IMR-90 (cell line): ENCODE measurements at regions not wholly inside any gene's neighbourhood (a gene's known extent, or its start where the extent isn't known, plus 50 kb on each side); places are given as distances from the start of the nearest gene placed in this dataset.

Source experiments
- ATAC-seq: fragments of 200-7000 bp; cut with Tn5 transposase; 2 replicates; pipeline ENCODE4 v1.9.1; 2020; ENCODE audit warnings: low read depth, mild to moderate bottlenecking, moderate library complexity
- BruUV-seq: library from RNA; stranded (reverse); fragments of 400-500 nt; replicated peaks from 2 replicates; lab custom pipeline; 2021; lab: Mats Ljungman, UMichigan
- CTCF ChIA-PET: fragments of 300-600 bp; formaldehyde crosslinking; extraction: SDS; loops from one replicate; lab custom pipeline; 2021; ENCODE audit warnings: antibody characterized with exemption; lab: Yijun Ruan, JAX
- POLR2A ChIA-PET: fragments of 300-600 bp; sonication (Branson Sonifier 250); formaldehyde crosslinking; loops from one replicate; lab custom pipeline; 2022; ENCODE audit warnings: antibody characterized with exemption; ENCODE audit not compliant: unreplicated experiment; lab: Charles Lee
- DNase-seq: peaks from one replicate; pipeline ENCODE4 v3.0.0; 2013
- H2AFZ ChIP-seq: replicated peaks from 2 replicates; pipeline ENCODE3; 2013; ENCODE audit warnings: low read length, mild to moderate bottlenecking; ENCODE audit not compliant: poor library complexity
- H2AK5ac ChIP-seq: 2 replicates; pipeline ENCODE4 v1.6.1; 2013; ENCODE audit warnings: low read depth, low read length, inconsistent platforms
- H2AK9ac ChIP-seq: replicated peaks from 2 replicates; pipeline ENCODE3; 2013; ENCODE audit warnings: mild to moderate bottlenecking, low read depth, low read length, moderate library complexity; ENCODE audit not compliant: poor library complexity
- H2BK120ac ChIP-seq: 2 replicates; pipeline ENCODE4 v1.6.1; 2013; ENCODE audit warnings: low read depth, low read length, inconsistent platforms
- H2BK15ac ChIP-seq: 3 replicates; pipeline ENCODE4 v1.6.1; 2013; ENCODE audit warnings: low read depth, low read length, inconsistent platforms
- H2BK20ac ChIP-seq: 2 replicates; pipeline ENCODE4 v1.6.1; 2013; ENCODE audit warnings: low read depth, mild to moderate bottlenecking, inconsistent platforms, low read length, moderate library complexity
- H2BK5ac ChIP-seq: 2 replicates; pipeline ENCODE4 v1.6.1; 2013; ENCODE audit warnings: mild to moderate bottlenecking, low read depth, low read length, inconsistent platforms; ENCODE audit not compliant: poor library complexity, severe bottlenecking
- H3K14ac ChIP-seq: replicated peaks from 2 replicates; pipeline ENCODE4 v1.6.1; 2013; ENCODE audit warnings: low read depth, low read length, inconsistent platforms
- H3K18ac ChIP-seq: 2 replicates; pipeline ENCODE4 v1.6.1; 2013; ENCODE audit warnings: low read depth, low read length, control low read depth
- H3K23ac ChIP-seq: 2 replicates; pipeline ENCODE4 v1.6.1; 2013; ENCODE audit warnings: low read depth, low read length, inconsistent platforms
- H3K27ac ChIP-seq: 2 replicates; pipeline ENCODE4 v1.5.1; 2013; ENCODE audit warnings: mild to moderate bottlenecking, control low read depth, low read length; ENCODE audit not compliant: insufficient read depth
- H3K27me3 ChIP-seq: 2 replicates; pipeline ENCODE4 v1.6.1; 2013; ENCODE audit warnings: low read length; ENCODE audit not compliant: control insufficient read depth, insufficient read depth
- H3K36me3 ChIP-seq: 2 replicates; pipeline ENCODE4 v1.6.1; 2013; ENCODE audit warnings: low read length, mixed read lengths; ENCODE audit not compliant: control insufficient read depth, insufficient read depth
- H3K4ac ChIP-seq: 2 replicates; pipeline ENCODE4 v1.6.1; 2013; ENCODE audit warnings: low read depth, low read length, inconsistent platforms
- H3K4me1 ChIP-seq: 2 replicates; pipeline ENCODE4 v1.6.1; 2013; ENCODE audit warnings: low read length, mixed read lengths; ENCODE audit not compliant: control insufficient read depth, insufficient read depth
- H3K4me2 ChIP-seq: 2 replicates; pipeline ENCODE4 v1.6.1; 2013; ENCODE audit warnings: low read depth, mild to moderate bottlenecking, control low read depth, low read length, moderate library complexity
- H3K4me3 ChIP-seq: 2 replicates; pipeline ENCODE4 v1.5.1; 2013; ENCODE audit warnings: low read depth, mild to moderate bottlenecking, control low read depth, low read length, moderate library complexity; ENCODE audit not compliant: insufficient read depth
- H3K56ac ChIP-seq: 2 replicates; pipeline ENCODE4 v1.6.1; 2013; ENCODE audit warnings: low read length, inconsistent platforms; ENCODE audit not compliant: insufficient read depth; ENCODE audit errors: extremely low read depth
- H3K79me1 ChIP-seq, 2 experiments: 2 replicates each; pipeline ENCODE4 v1.6.1; 2013; ENCODE audit warnings: low read length in 2 of 2, inconsistent platforms in 1 of 2, low read depth in 1 of 2
- H3K9ac ChIP-seq: 2 replicates; pipeline ENCODE4 v1.6.1; 2013; ENCODE audit warnings: low read depth, low read length, control low read depth
- H3K9me1 ChIP-seq: 2 replicates; pipeline ENCODE4 v1.6.1; 2013; ENCODE audit warnings: low read length, inconsistent platforms; ENCODE audit not compliant: insufficient read depth
- H3K9me3 ChIP-seq: 2 replicates; pipeline ENCODE4 v1.6.1; 2013; ENCODE audit warnings: low read length; ENCODE audit not compliant: control insufficient read depth, insufficient read depth
- H4K20me1 ChIP-seq: 2 replicates; pipeline ENCODE4 v1.6.1; 2013; ENCODE audit warnings: low read length, inconsistent platforms; ENCODE audit not compliant: insufficient read depth
- H4K5ac ChIP-seq: 2 replicates; pipeline ENCODE4 v1.6.1; 2013; ENCODE audit warnings: mild to moderate bottlenecking, low read depth, low read length, control low read depth
- H4K8ac ChIP-seq, 2 experiments: 2 replicates each; pipeline ENCODE4 v1.6.1; 2013; ENCODE audit warnings: low read depth in 2 of 2, low read length in 2 of 2, control low read depth in 1 of 2, inconsistent platforms in 1 of 2
- H4K91ac ChIP-seq: 2 replicates; pipeline ENCODE4 v1.6.1; 2013; ENCODE audit warnings: low read depth, low read length, inconsistent platforms; ENCODE audit not compliant: insufficient read depth
- BHLHE40 ChIP-seq: fragments of 150-350 bp; IDR thresholded peaks from 2 replicates; pipeline ENCODE4 v1.6.1; 2016; ENCODE audit warnings: mild to moderate bottlenecking, low read depth, low read length
- CEBPB ChIP-seq: IDR thresholded peaks from 2 replicates; pipeline ENCODE4 v1.6.1; 2012; ENCODE audit warnings: low read depth, low read length, improper control_type of control experiment
- CHD1 ChIP-seq: IDR thresholded peaks from 2 replicates; pipeline ENCODE4 v1.6.1; 2012; ENCODE audit warnings: low read depth, low read length, improper control_type of control experiment
- FOS ChIP-seq: fragments of 150-350 bp; IDR thresholded peaks from 2 replicates; pipeline ENCODE4 v1.6.1; 2016; ENCODE audit warnings: low read depth, low read length
- MAFK ChIP-seq: IDR thresholded peaks from 2 replicates; pipeline ENCODE4 v1.6.1; 2012; ENCODE audit warnings: low read depth, low read length, improper control_type of control experiment
- MAZ ChIP-seq: IDR thresholded peaks from 2 replicates; pipeline ENCODE4 v1.6.1; 2012; ENCODE audit warnings: low read depth, mild to moderate bottlenecking, low read length, improper control_type of control experiment, moderate library complexity, borderline replicate concordance
- MXI1 ChIP-seq: IDR thresholded peaks from 2 replicates; pipeline ENCODE4 v1.6.1; 2012; ENCODE audit warnings: low read depth, mild to moderate bottlenecking, low read length, moderate library complexity, borderline replicate concordance
- POLR2A ChIP-seq: IDR thresholded peaks from 2 replicates; pipeline ENCODE4 v1.6.1; 2012; ENCODE audit warnings: mild to moderate bottlenecking, low read depth, low read length
- RAD21 ChIP-seq: IDR thresholded peaks from 2 replicates; pipeline ENCODE4 v1.6.1; 2012; ENCODE audit warnings: low read length, improper control_type of control experiment
- RCOR1 ChIP-seq: IDR thresholded peaks from 2 replicates; pipeline ENCODE4 v1.6.1; 2012; ENCODE audit warnings: mild to moderate bottlenecking, low read length, improper control_type of control experiment; ENCODE audit not compliant: insufficient replicate concordance
- RFX5 ChIP-seq: IDR thresholded peaks from 2 replicates; pipeline ENCODE4 v1.8.0; 2012; ENCODE audit warnings: low read depth, mild to moderate bottlenecking, low read length, moderate library complexity
- WGBS, 2 experiments: methylation state at CpG; one replicate each; pipeline versions ENCODE4 v1.1.5 to v1.1.7; 2013; ENCODE audit warnings: missing lambda C conversion rate in 2 of 2; ENCODE audit not compliant: insufficient read length in 1 of 2; ENCODE audit errors: extremely low coverage in 2 of 2; 5-methylcytosine and 5-hydroxymethylcytosine counted together
- dilution Hi-C: fragments of 300-500 bp; cut with HindIII; formaldehyde crosslinking; loops from one replicate; pipeline ENCODE4 v1.14.3; 2018; ENCODE audit warnings: low sequenced_read_pairs; ENCODE audit not compliant: unreplicated experiment
- in situ Hi-C: fragments of 300-500 bp; cut with MboI; formaldehyde crosslinking; loops from 3 replicates; pipeline ENCODE4 v1.14.3; 2019; ENCODE audit warnings: low sequenced_read_pairs, inconsistent platforms, mixed read lengths
- intact Hi-C: fragments of 100-400 bp; cut with micrococcal nuclease; formaldehyde crosslinking; loops from 2 replicates; pipeline ENCODE4 v1.10.0; 2022
- TF ChIP-seq, protein P1 (sequence below): fragments of 150-350 bp; IDR thresholded peaks from 2 replicates; pipeline ENCODE4 v1.6.1; 2017; ENCODE audit warnings: mild to moderate bottlenecking, antibody characterized with exemption, low read length, low read depth
- TF ChIP-seq, protein P2 (sequence below): conservative IDR thresholded peaks from 2 replicates; pipeline ENCODE4 v1.5.1; 2012; ENCODE audit warnings: mild to moderate bottlenecking, low read depth, low read length, improper control_type of control experiment
- TF ChIP-seq, protein P3 (sequence below): fragments of 150-350 bp; IDR thresholded peaks from 2 replicates; pipeline ENCODE4 v1.6.1; 2016; ENCODE audit warnings: low read depth, mild to moderate bottlenecking, low read length, moderate library complexity, borderline replicate concordance

DNA sequence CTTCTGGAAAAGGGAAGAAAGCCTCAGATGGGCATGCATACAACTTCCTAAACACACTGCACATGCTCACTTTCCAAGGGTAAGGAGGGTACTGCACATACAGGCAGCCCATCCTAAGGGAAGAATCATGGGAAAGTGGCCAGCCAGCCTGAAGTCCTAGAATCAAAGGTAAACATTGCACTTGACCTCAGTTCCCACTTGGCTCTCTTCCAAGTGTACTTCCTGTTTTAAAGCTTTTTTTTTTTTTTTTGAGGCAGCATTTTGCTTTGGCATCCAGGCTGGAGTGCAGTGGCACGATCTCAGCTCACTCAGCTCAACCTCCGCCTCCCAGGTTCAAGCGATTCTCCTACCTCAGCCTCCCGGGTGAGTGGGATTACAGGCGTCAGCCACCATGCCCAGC lies 225.3 kb upstream of the EPHA7 start:
- no peak overlapping the region for H2AFZ ChIP-seq
- H3K18ac ChIP-seq: no peak overlapping the region
- no peak overlapping the region for H4K91ac ChIP-seq
- H2BK120ac ChIP-seq: no peak overlapping the region
- H3K27me3 ChIP-seq: no peaks in the 10 kb centered on the region
- no peak overlapping the region for H3K14ac ChIP-seq
- POLR2A ChIA-PET: no interaction called here
- no peak overlapping the region for H2AK5ac ChIP-seq
- H2AK9ac ChIP-seq: no peak overlapping the region
- no peaks in the 10 kb centered on the region for H3K4me1 ChIP-seq
- H2BK20ac ChIP-seq: no peak overlapping the region
- no peak overlapping the region for H4K5ac ChIP-seq
- H3K4me2 ChIP-seq: no peak overlapping the region
- H2BK5ac ChIP-seq: no peak overlapping the region
- in situ Hi-C loops (no loop called here), dilution Hi-C loops (no loop called here), intact Hi-C loops (no loop called here)
- no TSS peak for BruUV-seq
- H3K36me3 ChIP-seq: no peaks in the 10 kb centered on the region
- H3K4me3 ChIP-seq: no peak overlapping the region
- H2BK15ac ChIP-seq: no peak overlapping the region
- H3K79me1 ChIP-seq: no peaks in the 10 kb centered on the region
- no peaks in the 10 kb centered on the region for H3K9me1 ChIP-seq
- H3K23ac ChIP-seq: no peak overlapping the region
- TF ChIP-seq RAD21 (no peak), CEBPB (no peak), FOS (no peak), BHLHE40 (no peak), POLR2A (no peak), MAZ (no peak), MXI1 (no peak), RCOR1 (no peak), CHD1 (no peak), MAFK (no peak), RFX5 (no peak)
- TF ChIP-seq, protein P1, sequence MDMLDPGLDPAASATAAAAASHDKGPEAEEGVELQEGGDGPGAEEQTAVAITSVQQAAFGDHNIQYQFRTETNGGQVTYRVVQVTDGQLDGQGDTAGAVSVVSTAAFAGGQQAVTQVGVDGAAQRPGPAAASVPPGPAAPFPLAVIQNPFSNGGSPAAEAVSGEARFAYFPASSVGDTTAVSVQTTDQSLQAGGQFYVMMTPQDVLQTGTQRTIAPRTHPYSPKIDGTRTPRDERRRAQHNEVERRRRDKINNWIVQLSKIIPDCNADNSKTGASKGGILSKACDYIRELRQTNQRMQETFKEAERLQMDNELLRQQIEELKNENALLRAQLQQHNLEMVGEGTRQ: no peak
- TF ChIP-seq, protein P2, sequence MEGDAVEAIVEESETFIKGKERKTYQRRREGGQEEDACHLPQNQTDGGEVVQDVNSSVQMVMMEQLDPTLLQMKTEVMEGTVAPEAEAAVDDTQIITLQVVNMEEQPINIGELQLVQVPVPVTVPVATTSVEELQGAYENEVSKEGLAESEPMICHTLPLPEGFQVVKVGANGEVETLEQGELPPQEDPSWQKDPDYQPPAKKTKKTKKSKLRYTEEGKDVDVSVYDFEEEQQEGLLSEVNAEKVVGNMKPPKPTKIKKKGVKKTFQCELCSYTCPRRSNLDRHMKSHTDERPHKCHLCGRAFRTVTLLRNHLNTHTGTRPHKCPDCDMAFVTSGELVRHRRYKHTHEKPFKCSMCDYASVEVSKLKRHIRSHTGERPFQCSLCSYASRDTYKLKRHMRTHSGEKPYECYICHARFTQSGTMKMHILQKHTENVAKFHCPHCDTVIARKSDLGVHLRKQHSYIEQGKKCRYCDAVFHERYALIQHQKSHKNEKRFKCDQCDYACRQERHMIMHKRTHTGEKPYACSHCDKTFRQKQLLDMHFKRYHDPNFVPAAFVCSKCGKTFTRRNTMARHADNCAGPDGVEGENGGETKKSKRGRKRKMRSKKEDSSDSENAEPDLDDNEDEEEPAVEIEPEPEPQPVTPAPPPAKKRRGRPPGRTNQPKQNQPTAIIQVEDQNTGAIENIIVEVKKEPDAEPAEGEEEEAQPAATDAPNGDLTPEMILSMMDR: no peak
- TF ChIP-seq, protein P3, sequence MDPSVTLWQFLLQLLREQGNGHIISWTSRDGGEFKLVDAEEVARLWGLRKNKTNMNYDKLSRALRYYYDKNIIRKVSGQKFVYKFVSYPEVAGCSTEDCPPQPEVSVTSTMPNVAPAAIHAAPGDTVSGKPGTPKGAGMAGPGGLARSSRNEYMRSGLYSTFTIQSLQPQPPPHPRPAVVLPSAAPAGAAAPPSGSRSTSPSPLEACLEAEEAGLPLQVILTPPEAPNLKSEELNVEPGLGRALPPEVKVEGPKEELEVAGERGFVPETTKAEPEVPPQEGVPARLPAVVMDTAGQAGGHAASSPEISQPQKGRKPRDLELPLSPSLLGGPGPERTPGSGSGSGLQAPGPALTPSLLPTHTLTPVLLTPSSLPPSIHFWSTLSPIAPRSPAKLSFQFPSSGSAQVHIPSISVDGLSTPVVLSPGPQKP: no peak
- H4K8ac ChIP-seq: no peak overlapping the region
- peaks cover 3% of the 10 kb centered on the region; the same call in 1 of the 2 replicates for H3K9me3 ChIP-seq
- no peaks in the 10 kb centered on the region for H4K20me1 ChIP-seq
- CTCF ChIA-PET: interaction anchor here (0.6 kb wide), 1 partner anchor 639 kb away, joined by 3 read pairs; no protein-coding TSS in a partner anchor
- no CpG with 5 or more reads among the region's 5 CpGs for WGBS, 2 experiments
- H3K4ac ChIP-seq: no peak overlapping the region
- no peak overlapping the region for H3K27ac ChIP-seq
- no peak for DNase-seq
- no peak overlapping the region for H3K9ac ChIP-seq
- ATAC-seq: no peak
- H3K56ac ChIP-seq: no peak overlapping the region
